ENCODE measurements at regions not wholly inside any gene's neighbourhood (a gene's known extent, or its start where the extent isn't known, plus 50 kb on each side); places are given as distances from the start of the nearest gene placed in this dataset.

- no peak for DNase-seq (ENCODE audit: low read depth)
Observed at GRCh38 chr1:95733031-95733430, 499.0 kb downstream of the RWDD3 start.

DNA sequence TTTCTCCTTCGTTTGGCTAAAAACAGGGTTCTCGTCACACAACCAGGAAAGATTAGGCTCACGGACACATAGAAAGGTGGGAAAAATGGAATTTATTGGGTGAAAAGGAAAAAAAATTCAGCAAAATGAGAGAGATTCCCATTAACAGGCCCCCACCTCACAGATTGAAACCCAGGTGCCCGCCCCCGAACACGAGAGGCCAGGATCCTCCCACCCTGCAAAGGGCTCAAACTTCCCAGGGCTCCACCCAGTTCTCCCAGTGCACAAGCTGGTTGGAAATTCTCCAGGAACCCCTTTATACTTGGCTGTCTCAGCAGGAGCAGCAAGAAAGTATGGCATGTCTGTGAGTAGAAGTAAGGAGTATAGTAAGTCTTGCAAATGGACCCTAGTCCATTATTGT, 499.7 kb downstream of the RWDD3 start:
- no peak for DNase-seq (ENCODE audit: low read depth)
- H3K4me3 ChIP-seq (ENCODE audit: low read depth, low read length): no peak overlapping the region
- TF ChIP-seq, protein P1, sequence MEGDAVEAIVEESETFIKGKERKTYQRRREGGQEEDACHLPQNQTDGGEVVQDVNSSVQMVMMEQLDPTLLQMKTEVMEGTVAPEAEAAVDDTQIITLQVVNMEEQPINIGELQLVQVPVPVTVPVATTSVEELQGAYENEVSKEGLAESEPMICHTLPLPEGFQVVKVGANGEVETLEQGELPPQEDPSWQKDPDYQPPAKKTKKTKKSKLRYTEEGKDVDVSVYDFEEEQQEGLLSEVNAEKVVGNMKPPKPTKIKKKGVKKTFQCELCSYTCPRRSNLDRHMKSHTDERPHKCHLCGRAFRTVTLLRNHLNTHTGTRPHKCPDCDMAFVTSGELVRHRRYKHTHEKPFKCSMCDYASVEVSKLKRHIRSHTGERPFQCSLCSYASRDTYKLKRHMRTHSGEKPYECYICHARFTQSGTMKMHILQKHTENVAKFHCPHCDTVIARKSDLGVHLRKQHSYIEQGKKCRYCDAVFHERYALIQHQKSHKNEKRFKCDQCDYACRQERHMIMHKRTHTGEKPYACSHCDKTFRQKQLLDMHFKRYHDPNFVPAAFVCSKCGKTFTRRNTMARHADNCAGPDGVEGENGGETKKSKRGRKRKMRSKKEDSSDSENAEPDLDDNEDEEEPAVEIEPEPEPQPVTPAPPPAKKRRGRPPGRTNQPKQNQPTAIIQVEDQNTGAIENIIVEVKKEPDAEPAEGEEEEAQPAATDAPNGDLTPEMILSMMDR (IDR thresholded peaks at IDR 0.05; ENCODE audit: insufficient read depth, low read depth, low read length): no peak

More at GRCh38 chr1:95733031-95733430, 499.0 kb downstream of the RWDD3 start:
- TF ChIP-seq, protein P1 (IDR thresholded peaks at IDR 0.05; ENCODE audit: insufficient read depth, low read depth, low read length): no peak
- no peak overlapping the region for H3K4me3 ChIP-seq (ENCODE audit: low read depth, low read length)

DNA sequence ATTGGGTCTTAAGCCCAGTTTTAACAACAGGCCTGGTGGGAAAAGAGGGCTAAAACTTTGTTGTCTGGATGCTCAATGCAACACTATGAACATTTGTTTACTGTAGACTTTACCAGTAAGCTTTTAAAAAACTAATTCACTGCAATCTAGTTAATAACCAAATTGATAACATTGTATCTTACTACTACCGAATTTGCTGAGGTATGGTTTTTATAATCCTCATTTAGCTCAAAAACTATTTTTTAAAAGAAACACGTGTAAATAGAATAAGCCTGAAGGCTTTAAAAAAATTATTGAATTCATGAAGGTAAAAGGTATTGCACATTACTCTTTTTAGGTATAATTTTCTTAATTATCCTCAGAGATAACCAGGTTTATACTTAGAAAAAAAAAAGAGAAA, 500.6 kb downstream of the RWDD3 start:
- TF ChIP-seq, protein P1 (IDR thresholded peaks at IDR 0.05; ENCODE audit: insufficient read depth, low read depth, low read length): no peak
- H3K4me3 ChIP-seq (ENCODE audit: low read depth, low read length): no peak overlapping the region
- DNase-seq (ENCODE audit: low read depth): no peak

DNA sequence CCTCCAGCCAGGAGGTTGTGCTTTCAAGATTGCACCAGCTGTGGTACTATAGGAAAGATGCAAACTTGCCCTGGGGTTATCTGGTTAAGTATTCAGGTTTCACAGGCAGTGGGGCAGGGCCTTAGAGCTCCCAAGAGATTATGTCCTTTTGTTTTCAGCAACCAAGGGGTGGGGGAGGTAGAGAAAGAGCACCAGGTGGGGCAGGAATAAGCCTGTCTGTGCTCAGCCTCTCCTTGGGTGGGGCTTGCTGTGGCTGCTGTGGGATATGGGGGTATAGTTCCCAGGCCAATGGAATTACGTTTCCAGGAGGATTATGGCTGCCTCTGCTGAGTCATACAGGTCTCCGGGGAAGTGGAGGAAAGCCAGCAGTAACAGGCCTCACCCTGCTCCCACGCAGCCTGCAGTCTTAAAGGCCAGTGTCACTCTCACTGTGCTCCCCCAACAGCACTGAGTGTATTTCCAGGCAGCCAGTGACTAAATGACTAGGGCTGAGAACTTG, 508.6 kb downstream of the RWDD3 start:
- TF ChIP-seq, protein P1 (IDR thresholded peaks at IDR 0.05; ENCODE audit: insufficient read depth, low read depth, low read length): no peak
- H3K4me3 ChIP-seq (ENCODE audit: low read depth, low read length): no peak overlapping the region
- peak; percentile 3 for DNase-seq (ENCODE audit: low read depth)

- DNase-seq (ENCODE audit: low read depth): no peak
- H3K4me3 ChIP-seq (ENCODE audit: low read depth, low read length): no peak overlapping the region
- TF ChIP-seq, protein P1 (IDR thresholded peaks at IDR 0.05; ENCODE audit: insufficient read depth, low read depth, low read length): no peak
Observed at GRCh38 chr1:95744731-95745130, 510.7 kb downstream of the RWDD3 start.

GRCh38 chr1:95752515-95753381, 518.7 kb downstream of the RWDD3 start:
- no peak overlapping the region for H3K4me3 ChIP-seq (ENCODE audit: low read depth, low read length)
- TF ChIP-seq, protein P1 (IDR thresholded peaks at IDR 0.05; ENCODE audit: insufficient read depth, low read depth, low read length): no peak
- DNase-seq (ENCODE audit: low read depth): no peak
